GM18867 (cell line): ENCODE measurements at regions not wholly inside any gene's neighbourhood (a gene's known extent, or its start where the extent isn't known, plus 50 kb on each side); places are given as distances from the start of the nearest gene placed in this dataset.
"Not testable (repeated sequence)": the region's sequence is repeated elsewhere in the genome, so short reads cannot be mapped to it uniquely, and the experiment has no call there.

Experiments
- ATAC-seq: cut with Tn5 transposase; IDR thresholded peaks from one replicate; pipeline ENCODE4 v1.9.1; 2021; ENCODE audit warnings: mild to moderate bottlenecking, moderate library complexity; ENCODE audit not compliant: unreplicated experiment

DNA sequence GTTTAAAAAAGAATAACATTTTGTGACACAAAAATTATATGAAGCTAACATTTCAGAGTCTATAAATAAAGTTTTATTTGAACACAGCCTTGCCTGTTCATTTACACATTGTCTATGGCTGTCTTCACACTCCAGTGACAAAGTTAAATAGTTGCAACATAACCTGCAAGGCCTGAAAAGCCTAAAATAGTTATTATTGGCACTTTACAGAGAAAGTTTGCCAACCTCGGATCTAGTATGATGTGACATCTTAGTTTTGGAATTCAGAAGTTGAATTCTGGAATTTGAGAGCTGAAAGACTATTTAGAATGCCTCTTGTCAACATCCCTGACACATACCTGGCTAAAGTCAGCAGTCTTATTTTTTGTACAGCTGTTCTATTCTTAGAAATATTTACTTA is 68.3 kb downstream of the DYRK2 start:
- ATAC-seq, result no peak

DNA sequence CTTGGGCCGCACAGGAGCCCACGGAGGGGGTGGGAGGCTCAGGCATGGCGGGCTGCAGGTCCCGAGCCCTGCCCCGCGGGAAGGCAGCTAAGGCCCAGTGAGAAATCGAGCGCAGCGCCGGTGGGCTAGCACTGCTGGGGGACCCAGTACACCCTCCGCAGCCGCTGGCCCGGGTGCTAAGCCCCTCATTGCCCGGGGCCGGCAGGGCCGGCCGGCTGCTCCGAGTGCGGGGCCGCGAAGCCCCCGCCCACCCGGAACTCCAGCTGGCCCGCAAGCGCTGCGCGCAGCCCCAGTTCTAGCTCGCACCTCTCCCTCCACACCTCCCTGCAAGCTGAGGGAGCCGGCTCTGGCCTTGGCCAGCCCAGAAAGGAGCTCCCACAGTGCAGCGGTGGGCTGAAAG is 70.8 kb downstream of the DYRK2 start:
- not testable (repeated sequence) for ATAC-seq

DNA sequence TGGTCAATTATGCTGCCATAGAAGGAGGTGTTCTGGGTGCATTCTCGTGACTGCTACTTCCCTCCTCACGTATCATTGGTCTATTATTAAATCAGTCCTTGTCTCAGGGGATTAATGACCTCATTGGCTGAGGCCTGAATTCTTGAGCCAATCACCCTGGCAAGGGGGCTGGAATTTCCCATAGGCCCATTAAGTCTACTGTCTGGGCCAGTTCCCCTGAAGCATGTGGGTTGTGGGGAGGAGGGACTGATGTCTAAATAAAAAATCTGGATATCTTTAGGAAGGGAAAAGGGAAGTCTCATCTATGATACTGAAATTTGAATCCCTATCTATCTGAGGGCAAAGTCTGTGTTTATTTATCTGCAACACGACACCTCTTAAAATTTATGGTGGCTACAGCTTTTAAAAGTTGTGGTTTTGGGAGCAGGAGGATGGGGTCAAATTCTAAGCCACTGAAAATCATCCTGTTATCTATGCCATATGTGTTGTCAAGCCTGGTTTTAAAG is 71.9 kb downstream of the DYRK2 start:
- no peak for ATAC-seq

DNA sequence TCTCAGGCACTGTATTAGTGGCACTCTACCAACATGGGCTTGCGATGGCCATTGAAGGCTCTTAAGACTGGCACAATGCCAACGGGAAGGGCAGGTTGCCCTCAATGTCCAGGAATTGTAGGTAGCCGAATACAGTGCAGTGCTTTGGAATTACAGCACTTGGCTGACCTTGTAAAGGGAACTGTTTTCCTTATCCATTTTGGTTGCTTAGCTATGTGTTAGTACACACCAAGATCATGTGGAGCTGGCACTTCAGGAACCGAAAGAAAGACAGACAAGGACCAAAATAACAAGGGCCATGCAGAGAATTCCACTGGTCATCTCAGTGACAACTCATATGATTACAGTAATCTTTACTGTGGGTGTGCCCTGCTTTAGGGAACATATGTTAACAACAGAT is 72.7 kb downstream of the DYRK2 start:
- no peak for ATAC-seq

DNA sequence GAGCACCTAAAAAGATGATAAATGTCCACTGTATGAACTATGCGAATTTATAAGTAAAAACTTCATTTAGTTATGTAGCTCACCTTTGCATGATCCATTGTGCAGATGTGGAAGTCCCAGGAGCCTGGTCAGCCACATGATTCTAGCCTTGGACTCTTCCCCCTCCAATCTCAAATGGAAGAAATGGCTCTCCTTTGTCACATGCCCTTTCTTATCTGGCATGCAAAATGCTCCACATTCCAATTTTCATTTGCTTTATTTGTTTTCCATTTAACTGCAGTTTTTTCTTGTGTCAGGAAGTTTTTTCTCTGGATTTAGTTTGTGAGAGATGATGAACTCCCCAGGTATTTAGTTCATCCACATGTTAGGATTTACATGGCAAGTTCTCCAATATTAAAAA is 73.8 kb downstream of the DYRK2 start:
- no peak for ATAC-seq

- ATAC-seq, result no peak
Measured at GRCh38 chr12:67726868-67727267, 78.3 kb downstream of the DYRK2 start.

DNA sequence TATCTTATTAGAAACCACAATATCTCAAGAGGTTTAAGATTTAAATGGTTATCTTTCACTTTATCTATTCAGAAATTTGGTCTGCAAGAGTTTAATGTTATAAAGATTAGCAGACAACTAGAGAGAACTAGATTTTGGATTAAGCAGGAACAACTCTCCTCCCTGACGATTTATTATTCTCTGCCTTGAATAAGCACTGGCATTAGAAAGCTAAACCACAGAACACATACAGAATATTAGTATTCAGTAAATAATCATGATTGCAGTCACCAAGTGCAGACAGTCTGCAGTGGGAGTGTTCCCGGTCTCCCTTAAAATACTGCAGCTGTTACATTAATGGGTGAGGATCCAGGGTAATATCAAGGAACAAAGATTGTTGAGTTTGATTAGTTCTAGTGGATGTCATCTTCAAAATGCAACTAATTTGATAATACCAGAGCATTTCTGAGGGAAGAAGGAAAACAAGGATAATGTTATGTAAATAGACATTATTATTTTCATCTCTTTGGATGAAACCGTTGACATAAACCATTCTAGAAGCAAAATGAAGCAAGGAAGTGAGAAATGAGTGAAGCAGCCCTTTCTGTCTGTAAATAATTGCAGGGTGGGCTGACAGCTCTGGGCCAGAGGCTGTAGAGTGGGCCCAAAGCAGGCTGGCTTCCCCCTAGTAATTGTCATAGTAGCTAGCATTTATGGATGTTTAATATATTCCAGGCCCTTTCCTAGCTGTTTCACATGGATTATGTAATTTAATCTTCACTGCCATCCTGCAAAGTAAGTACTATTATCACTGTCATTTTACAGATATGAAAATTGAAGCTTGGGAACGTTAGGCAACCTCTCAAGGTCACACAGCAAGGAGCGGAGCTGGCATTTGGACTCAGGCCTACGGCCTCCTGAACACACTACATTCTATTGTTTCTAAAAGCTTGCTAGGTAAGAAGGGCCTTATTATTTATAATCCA is 79.4 kb downstream of the DYRK2 start:
- no peak for ATAC-seq

- ATAC-seq, result no peak
Measured at GRCh38 chr12:67732857-67733256, 84.3 kb downstream of the DYRK2 start.

DNA sequence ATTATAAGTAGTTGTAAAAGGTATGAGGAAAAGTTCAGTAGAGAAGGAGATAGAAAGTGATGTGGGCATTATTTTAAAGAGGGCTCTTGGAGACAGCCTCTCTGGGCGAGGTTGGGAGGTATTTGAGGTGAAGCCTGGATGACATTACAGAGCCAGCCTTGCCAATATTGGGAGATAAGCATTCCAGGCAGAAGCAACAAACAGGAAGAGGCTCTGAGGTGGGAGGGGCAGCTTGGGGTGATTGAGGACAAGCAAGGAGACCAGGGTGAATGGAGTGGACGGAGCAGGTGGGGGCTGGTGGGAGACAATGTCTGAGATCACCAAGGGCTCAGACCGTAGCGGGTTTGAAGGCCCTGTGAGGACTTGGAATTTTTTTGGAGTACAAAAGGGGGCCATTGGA is 87.3 kb downstream of the DYRK2 start:
- ATAC-seq, result no peak

- no peak for ATAC-seq
Measured at GRCh38 chr12:67740711-67741110, 92.2 kb downstream of the DYRK2 start.

DNA sequence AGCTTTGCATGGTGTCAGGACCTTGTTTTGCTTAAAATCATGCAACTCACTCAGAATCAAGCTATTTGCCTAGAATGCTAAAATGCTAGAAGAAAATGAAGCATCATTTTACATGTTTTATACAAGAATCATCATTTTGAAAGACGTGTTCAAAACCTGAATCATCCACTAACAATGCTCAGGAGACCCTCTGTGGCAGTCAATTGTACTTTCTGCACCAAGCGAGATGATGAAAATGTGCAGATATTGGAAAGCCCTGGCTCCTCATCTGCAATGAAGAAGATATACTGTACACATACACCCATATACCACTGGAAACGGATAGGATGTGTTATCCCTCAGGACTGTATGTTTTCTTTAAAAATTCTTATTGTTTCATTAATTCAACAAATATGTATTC is 92.7 kb downstream of the DYRK2 start:
- ATAC-seq, result no peak

- ATAC-seq, result no peak
Measured at GRCh38 chr12:67742461-67742860, 93.9 kb downstream of the DYRK2 start.

- ATAC-seq, result no peak
Measured at GRCh38 chr12:67747869-67748742, 99.6 kb downstream of the DYRK2 start.

GRCh38 chr12:67748743-67749040 is 100.1 kb downstream of the DYRK2 start:
- ATAC-seq, result no peak

GRCh38 chr12:67750513-67751183 is 102.1 kb downstream of the DYRK2 start:
- no peak for ATAC-seq

DNA sequence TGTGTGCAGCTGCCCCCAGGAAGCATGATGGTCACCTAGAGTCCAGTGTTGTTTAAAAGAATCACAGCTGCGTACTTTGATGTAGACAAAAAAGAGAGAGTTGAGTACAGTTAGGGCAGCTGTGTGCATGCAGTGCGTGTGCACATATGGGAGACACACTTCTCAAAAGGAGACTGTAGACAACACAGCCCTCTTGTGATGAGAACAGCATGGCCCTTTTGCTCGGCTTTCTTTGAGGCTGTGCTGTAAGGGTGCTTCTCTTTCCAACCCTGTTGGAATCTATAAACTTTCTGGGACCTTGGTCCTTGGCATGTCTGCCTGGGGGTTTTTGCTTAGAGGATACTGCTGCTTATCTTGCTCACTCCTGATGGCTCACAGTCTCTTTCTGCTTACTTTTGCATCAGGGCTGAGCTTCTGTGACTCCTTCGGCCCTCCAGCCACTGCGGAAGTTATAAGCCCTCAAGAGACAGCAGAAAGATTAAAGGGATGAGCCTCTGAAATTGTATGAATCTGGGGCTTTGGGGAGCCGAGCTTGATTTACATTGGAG is 102.9 kb downstream of the DYRK2 start:
- no peak for ATAC-seq

- no peak for ATAC-seq
Measured at GRCh38 chr12:67752226-67752732, 103.7 kb downstream of the DYRK2 start.

DNA sequence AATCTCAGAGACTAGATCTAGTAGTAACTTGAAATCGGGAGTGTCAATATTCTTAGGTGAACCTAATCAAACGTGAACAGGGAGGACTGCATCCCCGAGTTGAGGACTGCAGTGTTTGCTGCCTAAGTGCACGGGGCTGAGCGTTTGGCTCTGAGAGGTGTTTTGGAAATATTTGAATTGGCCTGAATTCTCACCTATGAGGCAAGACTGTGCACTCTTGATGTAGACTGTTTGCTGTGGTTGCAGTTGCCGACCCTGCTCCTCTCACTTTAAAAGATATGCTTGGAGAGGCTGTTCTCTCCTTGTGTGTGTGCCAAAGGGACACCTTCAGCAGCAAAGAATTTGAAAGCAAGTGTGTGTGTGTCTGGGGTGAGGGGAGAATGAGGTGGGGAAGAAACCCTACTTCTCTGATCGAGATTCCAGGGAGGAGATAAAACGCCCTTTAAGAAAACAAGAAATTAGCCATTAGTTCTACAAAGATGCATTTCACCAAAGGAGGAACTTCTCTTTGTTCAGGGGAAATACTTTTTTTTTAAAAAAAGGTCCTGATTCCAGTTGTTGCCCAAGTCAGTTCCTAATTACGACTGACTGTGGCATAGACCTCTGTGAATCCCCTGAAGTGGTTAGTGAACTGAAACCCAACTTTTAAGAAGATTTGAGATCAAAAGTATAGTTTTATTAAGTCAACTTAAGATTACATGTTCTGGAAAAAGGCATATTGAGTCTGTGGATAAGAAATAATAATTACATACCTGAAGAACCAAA is 106.6 kb downstream of the DYRK2 start:
- no peak for ATAC-seq

GRCh38 chr12:67757651-67758050 is 109.1 kb downstream of the DYRK2 start:
- peak; percentile 28 for ATAC-seq

GRCh38 chr12:67758119-67758518 is 109.6 kb downstream of the DYRK2 start:
- peak; percentile 99 for ATAC-seq
